Neural progenitor cell (in vitro differentiated cells): ENCODE measurements at regions not wholly inside any gene's neighbourhood (a gene's known extent, or its start where the extent isn't known, plus 50 kb on each side); places are given as distances from the start of the nearest gene placed in this dataset.

Experiments used
- CTCF ChIP-seq: fragments of 200-600 bp; sonication (generic); IDR thresholded peaks from 2 replicates; pipeline ENCODE4 v1.5.1; 2017; ENCODE audit warnings: antibody characterized with exemption, mild to moderate bottlenecking
- EZH2 ChIP-seq: fragments of 200-600 bp; sonication (generic); IDR thresholded peaks from 2 replicates; pipeline ENCODE4 v1.6.1; 2017; ENCODE audit warnings: antibody characterized with exemption, mild to moderate bottlenecking, moderate library complexity

- TF ChIP-seq EZH2, result no peak
- TF ChIP-seq CTCF, result no peak
Observed at GRCh38 chr3:145842294-145842902, 318.6 kb downstream of the PLOD2 start.
